ENCODE measurements at regions not wholly inside any gene's neighbourhood (a gene's known extent, or its start where the extent isn't known, plus 50 kb on each side); places are given as distances from the start of the nearest gene placed in this dataset.

GRCh38 chr12:83980398-83980797 lies 932.2 kb downstream of the SLC6A15 start:
- intact Hi-C loops (cut with micrococcal nuclease): no loop called here
- no peak for TF ChIP-seq CTCF (IDR thresholded peaks at IDR 0.05)

GRCh38 chr12:83979785-83980184 lies 932.8 kb downstream of the SLC6A15 start:
- intact Hi-C loops (cut with micrococcal nuclease): no loop called here
- Histone ChIP-seq H3K27ac (ENCODE audit: low read length) (no peak overlapping the region), H3K4me1 (ENCODE audit: control insufficient read depth, insufficient read depth, low read length) (no peaks in the 10 kb centered on the region), H3K4me3 (ENCODE audit: low read length) (no peak overlapping the region), H3K27me3 (ENCODE audit: control insufficient read depth, insufficient read depth, low read length) (no peaks in the 10 kb centered on the region), H3K9me3 (ENCODE audit: control insufficient read depth, insufficient read depth, low read length) (no peaks in the 10 kb centered on the region), H3K36me3 (ENCODE audit: control insufficient read depth, insufficient read depth, low read length) (no peaks in the 10 kb centered on the region)
- Mint-ChIP-seq H3K27ac (no peak overlapping the region), H3K27me3 (ENCODE audit: low read depth in 2 of 2) (no peaks in the 10 kb centered on the region), H3K4me3 (no peak overlapping the region), H3K36me3 (no peaks in the 10 kb centered on the region), H3K4me1 (no peaks in the 10 kb centered on the region), H3K9me3 (peaks cover 9 to 11% of the 10 kb centered on the region in 2 donors)
- 71% methylated on average over 2 of the region's 2 CpGs for WGBS (ENCODE audit: insufficient coverage)
- ATAC-seq: no peak
- TF ChIP-seq CTCF (IDR thresholded peaks at IDR 0.05): no peak
- no peak for DNase-seq

More at GRCh38 chr12:83980398-83980797, 932.2 kb downstream of the SLC6A15 start:
- no peak overlapping the region for H3K4me3 Mint-ChIP-seq
- Histone ChIP-seq H3K27me3 (ENCODE audit: control insufficient read depth, insufficient read depth, low read length) (no peaks in the 10 kb centered on the region), H3K36me3 (ENCODE audit: control insufficient read depth, insufficient read depth, low read length) (no peaks in the 10 kb centered on the region), H3K9me3 (ENCODE audit: control insufficient read depth, insufficient read depth, low read length) (no peaks in the 10 kb centered on the region), H3K4me3 (ENCODE audit: low read length) (no peak overlapping the region), H3K27ac (ENCODE audit: low read length) (no peak overlapping the region), H3K4me1 (ENCODE audit: control insufficient read depth, insufficient read depth, low read length) (no peaks in the 10 kb centered on the region)
- H3K4me1 Mint-ChIP-seq: no peaks in the 10 kb centered on the region
- no peak overlapping the region for H3K27ac Mint-ChIP-seq
- peaks cover 9 to 11% of the 10 kb centered on the region in 2 donors for H3K9me3 Mint-ChIP-seq
- H3K36me3 Mint-ChIP-seq: no peaks in the 10 kb centered on the region
- ATAC-seq (no peak), DNase-seq (no peak)
- no peaks in the 10 kb centered on the region for H3K27me3 Mint-ChIP-seq (ENCODE audit: low read depth in 2 of 2)

- Mint-ChIP-seq H3K4me1 (no peaks in the 10 kb centered on the region), H3K9me3 (peaks cover 0 to 2% of the 10 kb centered on the region in 2 donors), H3K27me3 (ENCODE audit: low read depth in 2 of 2) (no peaks in the 10 kb centered on the region), H3K27ac (no peak overlapping the region), H3K4me3 (no peak overlapping the region), H3K36me3 (no peaks in the 10 kb centered on the region)
- H3K36me3 ChIP-seq (ENCODE audit: control insufficient read depth, insufficient read depth, low read length): no peaks in the 10 kb centered on the region
- no peak for TF ChIP-seq CTCF (IDR thresholded peaks at IDR 0.05)
- DNase-seq: no peak
- H3K27me3 ChIP-seq (ENCODE audit: control insufficient read depth, insufficient read depth, low read length): no peaks in the 10 kb centered on the region
- H3K4me1 ChIP-seq (ENCODE audit: control insufficient read depth, insufficient read depth, low read length): no peaks in the 10 kb centered on the region
- ATAC-seq: no peak
- H3K27ac ChIP-seq (ENCODE audit: low read length): no peak overlapping the region
- H3K9me3 ChIP-seq (ENCODE audit: control insufficient read depth, insufficient read depth, low read length): no peaks in the 10 kb centered on the region
- WGBS (ENCODE audit: insufficient coverage): no CpG with 5 or more reads among the region's 3 CpGs
- H3K4me3 ChIP-seq (ENCODE audit: low read length): no peak overlapping the region
- intact Hi-C loops (cut with micrococcal nuclease): no loop called here
Observed at GRCh38 chr12:83971781-83972180, 940.8 kb downstream of the SLC6A15 start.

DNA sequence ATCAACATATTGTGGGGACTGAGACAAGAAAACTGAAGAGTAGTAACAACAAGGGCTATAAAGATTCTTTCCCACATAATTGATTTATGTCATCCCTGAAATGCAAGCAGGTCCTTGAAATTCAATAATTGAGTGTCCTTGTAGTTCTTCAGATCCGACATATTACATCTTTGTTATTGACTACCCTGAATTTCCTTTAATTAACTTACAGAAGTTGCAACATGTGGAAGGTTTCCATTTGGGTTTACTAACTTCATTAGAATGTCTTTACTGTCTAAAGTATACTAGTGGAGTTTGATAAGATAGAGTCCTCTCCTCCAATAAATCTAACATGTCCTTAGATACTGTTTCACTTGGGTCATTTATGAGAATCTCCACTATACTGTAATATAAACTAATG lies 951.8 kb downstream of the SLC6A15 start:
- H3K4me3 ChIP-seq (ENCODE audit: low read length): no peak overlapping the region
- H3K27me3 ChIP-seq (ENCODE audit: control insufficient read depth, insufficient read depth, low read length): no peaks in the 10 kb centered on the region
- TF ChIP-seq CTCF (IDR thresholded peaks at IDR 0.05): no peak
- peaks cover 6 to 18% of the 10 kb centered on the region in 2 donors for H3K9me3 Mint-ChIP-seq
- no peaks in the 10 kb centered on the region for H3K9me3 ChIP-seq (ENCODE audit: control insufficient read depth, insufficient read depth, low read length)
- H3K4me1 Mint-ChIP-seq: no peaks in the 10 kb centered on the region
- H3K27me3 Mint-ChIP-seq (ENCODE audit: low read depth in 2 of 2): no peaks in the 10 kb centered on the region
- no peaks in the 10 kb centered on the region for H3K4me1 ChIP-seq (ENCODE audit: control insufficient read depth, insufficient read depth, low read length)
- DNase-seq (no peak), ATAC-seq (no peak)
- no peak overlapping the region for H3K27ac ChIP-seq (ENCODE audit: low read length)
- intact Hi-C loops (cut with micrococcal nuclease): no loop called here
- H3K36me3 ChIP-seq (ENCODE audit: control insufficient read depth, insufficient read depth, low read length): no peaks in the 10 kb centered on the region
- WGBS (ENCODE audit: insufficient coverage): 100% methylated on average over 1 of the region's 1 CpG
- no peak overlapping the region for H3K27ac Mint-ChIP-seq
- H3K4me3 Mint-ChIP-seq: no peak overlapping the region
- H3K36me3 Mint-ChIP-seq: no peaks in the 10 kb centered on the region

Measured in natural killer cell (primary cell).